Mesodermal cell (in vitro differentiated cells): ENCODE measurements at regions not wholly inside any gene's neighbourhood (a gene's known extent, or its start where the extent isn't known, plus 50 kb on each side); places are given as distances from the start of the nearest gene placed in this dataset.

ENCODE experiments used
- H3K27ac ChIP-seq: 2 replicates; pipeline ENCODE4 v1.7.0; 2013; ENCODE audit warnings: mild to moderate bottlenecking, low read depth, low read length, moderate library complexity; ENCODE audit not compliant: severe bottlenecking
- H3K36me3 ChIP-seq: 2 replicates; pipeline ENCODE4 v1.7.1; 2013; ENCODE audit warnings: mild to moderate bottlenecking, low read length, moderate library complexity; ENCODE audit not compliant: control insufficient read depth, insufficient read depth
- H3K4me1 ChIP-seq: one replicate; pipeline ENCODE4 v1.7.1; 2013; ENCODE audit warnings: mild to moderate bottlenecking, low read length; ENCODE audit not compliant: insufficient read depth, control insufficient read depth, poor library complexity, severe bottlenecking
- H3K4me3 ChIP-seq: 2 replicates; pipeline ENCODE4 v1.7.0; 2013; ENCODE audit warnings: low read length, control low read depth, mild to moderate bottlenecking; ENCODE audit not compliant: insufficient read depth, poor library complexity, severe bottlenecking; ENCODE audit errors: extremely low read depth
- H3K9me3 ChIP-seq: 2 replicates; pipeline ENCODE4 v1.7.1; 2013; ENCODE audit warnings: mild to moderate bottlenecking, low read length, moderate library complexity; ENCODE audit not compliant: control insufficient read depth
- WGBS, 2 experiments: methylation state at CpG; one replicate each; pipeline ENCODE4 v1.1.5; 2013; ENCODE audit warnings: missing lambda C conversion rate in 2 of 2; ENCODE audit not compliant: insufficient coverage in 2 of 2; 5-methylcytosine and 5-hydroxymethylcytosine counted together

DNA sequence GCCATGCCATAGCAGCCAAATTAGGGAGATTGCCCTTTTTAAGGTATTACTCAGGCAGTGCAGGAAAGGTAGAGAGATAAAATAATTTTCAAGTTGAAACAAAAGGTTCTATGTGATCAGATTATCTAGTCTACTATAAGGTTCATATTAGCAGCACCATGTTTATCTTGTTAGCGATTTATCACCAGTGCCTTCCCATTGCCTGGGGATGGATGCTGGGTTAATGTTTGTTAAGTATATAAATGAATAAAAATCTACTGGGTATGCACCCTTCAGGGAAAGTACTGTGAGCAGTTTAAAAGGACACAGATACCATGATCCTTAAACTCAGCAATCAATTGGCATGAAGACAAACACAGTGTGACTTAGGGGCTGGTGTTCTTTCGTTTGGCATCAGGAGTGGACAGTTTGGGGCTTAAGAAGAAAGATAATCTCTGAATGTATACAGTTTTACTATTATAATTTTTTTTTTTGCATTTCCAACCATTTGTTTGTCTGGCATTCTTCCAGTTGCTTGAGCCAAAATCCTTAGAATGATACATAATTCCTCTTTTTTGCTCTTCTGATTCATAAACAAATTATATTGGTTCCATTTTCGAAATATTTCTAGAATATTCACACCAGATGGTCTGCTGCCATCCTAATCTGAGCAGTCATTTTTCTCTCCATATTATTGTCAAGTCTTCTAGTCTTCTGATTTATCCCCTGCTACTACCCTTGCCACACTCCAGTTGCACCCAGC is 512.8 kb upstream of the SLC8A1 start:
- no peak overlapping the region for H3K4me3 ChIP-seq
- WGBS, 2 experiments = 67 to 80% methylated on average over 1 of the region's 3 CpGs

DNA sequence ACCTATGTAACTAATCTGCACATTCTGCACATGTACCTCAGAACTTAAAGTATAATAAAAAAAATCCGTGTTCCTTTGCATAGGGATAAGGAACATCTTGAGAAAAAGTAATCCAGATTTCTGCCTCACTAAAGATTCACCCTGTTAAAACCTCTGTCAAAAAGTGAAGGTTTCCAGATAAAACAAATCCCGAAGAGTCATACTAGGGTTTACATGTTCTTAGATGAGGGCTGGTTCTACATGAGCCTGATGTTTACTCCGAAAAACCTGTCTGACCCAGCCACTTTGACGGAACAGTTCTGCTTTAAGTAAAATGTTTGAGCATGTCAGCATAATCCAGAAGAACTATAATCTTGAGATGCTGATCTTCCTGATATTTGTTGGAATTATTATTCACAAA is 515.6 kb upstream of the SLC8A1 start:
- H3K4me3 ChIP-seq = no peak overlapping the region
- no peak overlapping the region for H3K27ac ChIP-seq
- no peaks in the 10 kb centered on the region for H3K4me1 ChIP-seq
- no peaks in the 10 kb centered on the region for H3K9me3 ChIP-seq
- 83 to 100% methylated on average over 2 to 3 of the region's 4 CpGs for WGBS, 2 experiments
- H3K36me3 ChIP-seq = no peaks in the 10 kb centered on the region

More for the DNA sequence above, 512.8 kb upstream of the SLC8A1 start:
- Histone ChIP-seq H3K27ac (no peak overlapping the region), H3K9me3 (no peaks in the 10 kb centered on the region), H3K36me3 (no peaks in the 10 kb centered on the region), H3K4me1 (no peaks in the 10 kb centered on the region)

DNA sequence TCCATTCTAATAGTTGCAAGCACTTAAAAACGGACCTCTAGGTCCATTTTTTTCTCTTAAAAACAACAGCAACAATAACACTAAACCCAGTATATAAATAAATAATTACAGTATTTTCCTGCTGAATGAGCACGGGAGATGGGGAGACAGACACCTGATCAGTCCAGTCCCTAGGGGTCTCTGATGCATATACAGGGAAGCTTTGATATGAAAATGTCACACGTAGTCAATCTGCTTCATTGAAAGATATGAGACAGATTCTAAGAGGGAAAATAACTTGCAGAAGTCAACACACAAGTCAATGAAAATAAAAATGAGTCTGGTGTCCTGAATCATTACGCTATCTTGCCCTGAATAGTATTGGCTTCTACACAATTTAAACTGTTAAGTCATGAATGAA is 523.3 kb upstream of the SLC8A1 start:
- WGBS, 2 experiments = 80% methylated on average over 1 of the region's 4 CpGs
- H3K9me3 ChIP-seq = no peaks in the 10 kb centered on the region
- H3K27ac ChIP-seq = no peak overlapping the region
- no peak overlapping the region for H3K4me3 ChIP-seq
- H3K4me1 ChIP-seq = no peaks in the 10 kb centered on the region
- H3K36me3 ChIP-seq = no peaks in the 10 kb centered on the region

DNA sequence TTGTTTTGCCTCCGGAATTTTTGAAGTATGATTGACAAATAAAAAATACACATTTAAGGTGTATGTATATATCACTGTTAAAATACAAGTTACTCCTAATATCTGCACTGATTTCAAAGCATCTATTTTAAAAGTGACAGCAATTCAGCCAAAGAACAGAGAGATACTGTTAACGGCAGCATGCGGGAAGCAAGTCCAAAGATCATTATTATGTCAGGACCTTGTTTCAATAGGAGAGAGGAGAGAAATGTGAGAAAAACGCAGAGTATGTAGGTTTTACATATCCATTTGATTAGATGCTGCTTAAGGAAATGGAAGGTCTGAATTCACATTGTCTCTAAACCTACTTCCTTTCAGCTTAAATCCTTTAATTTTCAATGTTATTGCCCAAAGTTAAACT is 545.5 kb upstream of the SLC8A1 start:
- 100% methylated on average over 1 of the region's 4 CpGs; no CpG with 5 or more reads in 1 of the 2 experiments for WGBS, 2 experiments
- Histone ChIP-seq H3K4me3 (no peak overlapping the region), H3K9me3 (no peaks in the 10 kb centered on the region), H3K36me3 (no peaks in the 10 kb centered on the region), H3K27ac (no peak overlapping the region), H3K4me1 (no peaks in the 10 kb centered on the region)

DNA sequence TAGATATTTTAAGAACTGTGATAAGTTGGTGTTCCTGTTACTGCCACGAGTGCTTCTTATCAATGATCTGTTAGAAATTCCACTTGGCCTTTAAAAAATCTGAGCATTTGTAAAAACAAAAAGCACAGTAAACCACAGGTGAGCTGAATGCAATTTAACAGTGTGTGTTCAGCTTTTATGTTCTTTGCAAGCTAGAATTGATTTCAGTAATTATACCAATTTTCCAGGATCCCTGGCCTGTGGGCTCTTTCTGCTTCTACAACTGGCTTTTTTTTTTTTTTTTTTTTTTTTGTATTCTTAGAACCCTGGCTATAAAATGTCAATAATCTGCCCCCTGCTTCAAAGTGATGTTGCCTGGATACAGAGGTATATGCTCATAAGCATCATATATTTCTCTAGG is 548.5 kb upstream of the SLC8A1 start:
- Histone ChIP-seq H3K27ac (no peak overlapping the region), H3K36me3 (no peaks in the 10 kb centered on the region), H3K4me1 (no peaks in the 10 kb centered on the region), H3K4me3 (no peak overlapping the region), H3K9me3 (no peaks in the 10 kb centered on the region)
- WGBS, 2 experiments = no CpG with 5 or more reads among the region's 1 CpG

DNA sequence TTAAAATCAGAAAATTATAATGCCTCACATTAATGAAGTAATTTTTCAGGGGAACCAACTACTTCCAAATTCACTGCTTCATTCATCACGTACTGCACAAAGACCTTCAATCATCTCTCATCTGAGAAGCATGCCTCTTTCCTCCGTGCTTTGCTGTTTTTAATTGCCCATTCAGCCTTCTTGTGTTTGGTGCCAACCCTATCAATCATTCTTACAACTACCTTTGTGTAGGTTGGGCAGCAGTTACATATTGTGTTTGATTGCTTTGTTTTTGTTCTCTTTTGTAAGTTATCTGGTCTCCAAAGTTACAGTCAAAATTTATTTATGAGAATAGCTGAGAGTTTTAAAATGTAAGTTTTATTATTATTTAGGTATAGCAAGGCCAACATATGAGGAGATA is 549.0 kb upstream of the SLC8A1 start:
- Histone ChIP-seq H3K27ac (no peak overlapping the region), H3K36me3 (no peaks in the 10 kb centered on the region), H3K4me1 (no peaks in the 10 kb centered on the region), H3K4me3 (no peak overlapping the region), H3K9me3 (no peaks in the 10 kb centered on the region)
- 71% methylated on average over 1 of the region's 2 CpGs; no CpG with 5 or more reads in 1 of the 2 experiments for WGBS, 2 experiments

DNA sequence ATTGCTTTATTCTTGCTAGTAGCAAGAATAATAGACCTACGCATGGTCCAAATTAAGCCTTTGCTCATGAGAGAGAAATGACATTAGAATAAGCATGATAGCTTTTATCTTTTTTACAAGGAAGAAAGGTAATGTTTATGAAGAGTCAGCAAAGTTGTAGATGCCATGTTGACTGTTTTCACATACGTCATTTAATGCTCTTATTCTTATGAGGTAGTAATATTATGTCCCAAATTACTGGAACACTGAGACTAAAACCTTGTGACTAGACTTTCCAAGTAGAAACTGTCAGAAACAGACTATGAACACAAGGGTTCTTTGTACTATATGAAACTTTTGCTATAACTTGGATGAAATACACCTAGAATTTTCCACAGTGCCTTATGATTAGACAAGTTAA is 552.8 kb upstream of the SLC8A1 start:
- Histone ChIP-seq H3K4me1 (no peaks in the 10 kb centered on the region), H3K36me3 (no peaks in the 10 kb centered on the region), H3K4me3 (no peak overlapping the region), H3K9me3 (no peaks in the 10 kb centered on the region), H3K27ac (no peak overlapping the region)
- no CpG with 5 or more reads among the region's 2 CpGs for WGBS, 2 experiments

DNA sequence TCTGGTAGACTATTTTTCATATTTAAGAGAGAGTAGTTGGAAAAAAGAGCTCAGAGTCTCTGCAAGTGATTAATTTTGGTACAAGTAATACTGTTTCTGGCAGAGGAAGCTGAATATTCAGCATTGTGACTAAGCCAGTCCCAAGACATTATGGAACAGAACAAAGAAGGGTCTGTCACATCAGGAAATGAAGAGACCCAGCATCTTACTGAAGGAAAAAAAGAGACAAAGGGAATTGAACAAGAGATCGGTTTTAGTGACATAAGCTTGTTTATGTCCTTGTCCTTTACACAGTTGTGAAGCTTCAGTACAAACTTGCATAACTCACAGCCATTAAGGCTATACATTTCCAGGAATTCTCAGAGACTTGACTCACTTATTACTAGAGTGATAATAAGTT is 568.5 kb upstream of the SLC8A1 start:
- H3K36me3 ChIP-seq = no peaks in the 10 kb centered on the region
- H3K27ac ChIP-seq = no peak overlapping the region
- no peaks in the 10 kb centered on the region for H3K4me1 ChIP-seq
- H3K4me3 ChIP-seq = no peak overlapping the region
- H3K9me3 ChIP-seq = no peaks in the 10 kb centered on the region
- WGBS, 2 experiments = no CpG with 5 or more reads among the region's 1 CpG

DNA sequence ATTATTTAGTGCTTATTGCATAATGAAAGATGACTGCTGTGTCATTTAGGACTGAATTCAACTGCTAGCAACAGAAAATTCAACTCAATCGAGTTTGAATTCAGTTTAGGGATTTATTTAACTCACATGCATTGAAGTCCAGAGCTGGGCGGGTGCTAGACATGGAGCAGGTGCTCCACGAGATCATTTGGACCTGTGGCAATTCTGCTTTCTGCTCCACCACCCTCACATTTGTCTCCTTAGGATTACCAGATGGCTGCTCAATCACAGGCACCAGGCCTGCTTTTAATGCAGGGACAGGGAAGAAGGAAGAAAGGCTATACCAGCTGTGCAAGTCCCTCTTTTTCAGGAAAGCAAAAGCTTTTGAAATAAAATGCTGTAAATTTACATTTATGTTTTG is 572.9 kb upstream of the SLC8A1 start:
- no peak overlapping the region for H3K4me3 ChIP-seq
- no peaks in the 10 kb centered on the region for H3K36me3 ChIP-seq
- no peaks in the 10 kb centered on the region for H3K9me3 ChIP-seq
- no peaks in the 10 kb centered on the region for H3K4me1 ChIP-seq
- no peak overlapping the region for H3K27ac ChIP-seq
- WGBS, 2 experiments = 65 to 77% methylated on average over 2 to 3 of the region's 3 CpGs

DNA sequence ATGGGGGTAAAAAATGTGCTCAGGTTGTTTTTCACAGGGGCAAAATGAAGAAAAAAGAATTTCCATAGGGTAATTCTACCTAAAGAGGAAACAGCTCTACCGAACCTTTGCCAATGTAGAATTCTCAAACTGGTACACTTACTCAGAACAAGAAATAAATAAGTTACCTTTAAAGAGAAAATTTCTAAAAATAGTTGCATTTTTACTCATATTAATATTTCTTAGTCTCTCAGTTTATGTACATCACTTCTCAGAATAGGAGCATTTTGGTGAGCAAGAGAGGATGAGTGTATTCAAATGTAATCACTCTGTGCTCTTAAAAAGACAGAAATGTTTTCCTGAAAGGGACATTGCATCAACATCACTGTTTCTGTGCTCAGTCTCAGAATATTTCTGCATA is 574.7 kb upstream of the SLC8A1 start:
- WGBS, 2 experiments = no CpG with 5 or more reads among the region's 1 CpG
- Histone ChIP-seq H3K9me3 (no peaks in the 10 kb centered on the region), H3K36me3 (no peaks in the 10 kb centered on the region), H3K4me3 (no peak overlapping the region), H3K27ac (no peak overlapping the region), H3K4me1 (no peaks in the 10 kb centered on the region)

DNA sequence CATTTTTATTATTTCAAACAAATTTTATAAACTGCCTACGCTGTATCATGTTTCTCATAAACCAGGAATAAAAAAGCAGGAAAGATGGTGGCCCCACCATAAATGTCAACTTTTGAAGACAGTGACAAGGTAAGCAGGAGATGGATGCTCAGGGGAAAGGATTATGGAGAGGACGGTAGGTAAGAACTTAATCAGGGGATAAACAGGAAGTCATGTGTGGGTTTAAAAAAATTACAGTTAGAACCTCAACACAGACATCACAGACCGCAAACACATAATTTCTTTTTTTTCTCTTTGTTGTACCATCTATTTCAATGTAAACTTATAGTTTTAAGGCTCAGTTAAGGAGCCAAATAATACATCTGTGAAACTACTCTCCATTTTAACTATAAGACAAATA is 575.2 kb upstream of the SLC8A1 start:
- no peak overlapping the region for H3K4me3 ChIP-seq
- WGBS, 2 experiments = 100% methylated on average over 1 of the region's 3 CpGs; no CpG with 5 or more reads in 1 of the 2 experiments
- H3K27ac ChIP-seq = no peak overlapping the region
- no peaks in the 10 kb centered on the region for H3K4me1 ChIP-seq
- H3K36me3 ChIP-seq = no peaks in the 10 kb centered on the region
- no peaks in the 10 kb centered on the region for H3K9me3 ChIP-seq
